GM12891 (cell line): ENCODE measurements at regions not wholly inside any gene's neighbourhood (a gene's known extent, or its start where the extent isn't known, plus 50 kb on each side); places are given as distances from the start of the nearest gene placed in this dataset.

Source experiments
- POLR2A ChIP-seq: IDR thresholded peaks from 2 replicates; pipeline ENCODE4 v1.6.1; 2011; ENCODE audit warnings: low read depth, low read length, control low read depth
- POLR2AphosphoS5 ChIP-seq: IDR thresholded peaks from 2 replicates; pipeline ENCODE4 v1.6.1; 2011; ENCODE audit warnings: low read depth, low read length, control low read depth
- POU2F2 ChIP-seq: IDR thresholded peaks from 2 replicates; pipeline ENCODE4 v1.6.1; 2011; ENCODE audit warnings: low read depth, mild to moderate bottlenecking, control low read depth, low read length, moderate library complexity
- TAF1 ChIP-seq: IDR thresholded peaks from 2 replicates; pipeline ENCODE4 v1.6.1; 2011; ENCODE audit warnings: low read depth, low read length, control low read depth

GRCh38 chr2:144583741-144584453 lies 64.0 kb upstream of the ZEB2 start:
- TF ChIP-seq POLR2A, result no peak
- no peak for TF ChIP-seq TAF1
- no peak for TF ChIP-seq POLR2AphosphoS5
- no peak for TF ChIP-seq POU2F2
